Activated gamma-delta T cell (primary cell): ENCODE measurements at regions not wholly inside any gene's neighbourhood (a gene's known extent, or its start where the extent isn't known, plus 50 kb on each side); places are given as distances from the start of the nearest gene placed in this dataset.

ENCODE experiments used
- DNase-seq: peaks from one replicate; lab custom pipeline; 2025; lab: John Stamatoyannopoulos, UW

- DNase-seq: no peak
Measured at GRCh38 chr12:98437166-98437565, 78.2 kb upstream of the TMPO start.

- DNase-seq: no peak
Measured at GRCh38 chr12:98437806-98438595, 77.4 kb upstream of the TMPO start.

GRCh38 chr12:98438656-98439230, 76.6 kb upstream of the TMPO start:
- no peak for DNase-seq

- DNase-seq: no peak
Measured at GRCh38 chr12:98439471-98439951, 75.9 kb upstream of the TMPO start.

- DNase-seq: no peak
Measured at GRCh38 chr12:98439981-98440581, 75.3 kb upstream of the TMPO start.

GRCh38 chr12:98446060-98446459, 69.3 kb upstream of the TMPO start:
- DNase-seq: no peak

- DNase-seq: no peak
Measured at GRCh38 chr12:98446682-98447081, 68.7 kb upstream of the TMPO start.

- no peak for DNase-seq
Measured at GRCh38 chr12:98449584-98449983, 65.8 kb upstream of the TMPO start.

GRCh38 chr12:98453070-98453469, 62.3 kb upstream of the TMPO start:
- DNase-seq: no peak

GRCh38 chr12:98453492-98453891, 61.9 kb upstream of the TMPO start:
- DNase-seq: no peak

- no peak for DNase-seq
Measured at GRCh38 chr12:98456041-98456440, 59.3 kb upstream of the TMPO start.

GRCh38 chr12:98456576-98457573, 58.5 kb upstream of the TMPO start:
- DNase-seq: no peak

- no peak for DNase-seq
Measured at GRCh38 chr12:98464190-98464589, 51.2 kb upstream of the TMPO start.

GRCh38 chr12:98465505-98465904, 49.9 kb upstream of the TMPO start:
- no peak for DNase-seq
